GM23338 (cell line): ENCODE measurements at regions not wholly inside any gene's neighbourhood (a gene's known extent, or its start where the extent isn't known, plus 50 kb on each side); places are given as distances from the start of the nearest gene placed in this dataset.

Experiments
- ATAC-seq: fragments of 200-7000 bp; cut with Tn5 transposase; 3 replicates; pipeline ENCODE4 v1.9.1; 2020
- DNase-seq: peaks from one replicate; pipeline ENCODE4 v3.0.0-alpha.2; 2015; ENCODE audit warnings: low spot score
- H2AFZ ChIP-seq: fragments of 200-600 bp; sonication (generic); 2 replicates; pipeline ENCODE4 v1.8.0; 2016; ENCODE audit warnings: antibody characterized with exemption, mild to moderate bottlenecking, moderate library complexity
- H3F3A ChIP-seq: fragments of 200-600 bp; sonication (generic); replicated peaks from 2 replicates; pipeline ENCODE4 v1.8.0; 2017; ENCODE audit warnings: antibody characterized with exemption, mixed run types, low read depth
- H3K27ac ChIP-seq: fragments of 200-600 bp; sonication (generic); 2 replicates; pipeline ENCODE4 v1.6.1; 2016; ENCODE audit warnings: low read depth
- H3K27me3 ChIP-seq: fragments of 200-600 bp; sonication (generic); 2 replicates; pipeline ENCODE4 v1.8.0; 2016; ENCODE audit warnings: mild to moderate bottlenecking, mixed run types, moderate library complexity; ENCODE audit not compliant: insufficient read depth
- H3K36me3 ChIP-seq: fragments of 200-600 bp; sonication (generic); 2 replicates; pipeline ENCODE4 v1.8.0; 2016; ENCODE audit warnings: mild to moderate bottlenecking; ENCODE audit not compliant: insufficient read depth
- H3K4me1 ChIP-seq: fragments of 200-600 bp; sonication (generic); 2 replicates; pipeline ENCODE4 v1.8.0; 2016; ENCODE audit warnings: mild to moderate bottlenecking, moderate library complexity; ENCODE audit not compliant: insufficient read depth
- H3K4me2 ChIP-seq: fragments of 200-600 bp; sonication (generic); 2 replicates; pipeline ENCODE4 v1.7.1; 2017; ENCODE audit warnings: mixed run types
- H3K4me3 ChIP-seq: fragments of 200-600 bp; sonication (generic); 2 replicates; pipeline ENCODE4 v1.6.1; 2016; ENCODE audit warnings: mixed run types
- H3K79me2 ChIP-seq: fragments of 200-600 bp; sonication (generic); replicated peaks from 2 replicates; pipeline ENCODE4 v1.8.0; 2017; ENCODE audit warnings: mild to moderate bottlenecking; ENCODE audit not compliant: insufficient read depth
- H3K9me2 ChIP-seq: fragments of 200-600 bp; sonication (generic); 2 replicates; pipeline ENCODE4 v1.8.0; 2017; ENCODE audit not compliant: insufficient read depth
- H4K20me1 ChIP-seq: fragments of 200-600 bp; sonication (generic); replicated peaks from 2 replicates; pipeline ENCODE4 v1.8.0; 2017; ENCODE audit warnings: mild to moderate bottlenecking; ENCODE audit not compliant: insufficient read depth
- H3K27ac Mint-ChIP-seq: 2 replicates; pipeline ENCODE4 v1.8.0; 2020; ENCODE audit warnings: inconsistent platforms, mild to moderate bottlenecking, moderate library complexity, mixed read lengths
- H3K27me3 Mint-ChIP-seq: 3 replicates; pipeline ENCODE4 v1.8.0; 2022; ENCODE audit warnings: low read depth, mild to moderate bottlenecking, moderate library complexity, mixed read lengths, inconsistent platforms; ENCODE audit not compliant: insufficient read depth, poor library complexity
- H3K36me3 Mint-ChIP-seq: 3 replicates; pipeline ENCODE4 v1.8.0; 2021; ENCODE audit warnings: low read depth, mild to moderate bottlenecking, inconsistent platforms, moderate library complexity, mixed read lengths
- H3K4me1 Mint-ChIP-seq: 3 replicates; pipeline ENCODE4 v1.8.0; 2020; ENCODE audit warnings: mild to moderate bottlenecking, inconsistent platforms, mixed read lengths
- H3K4me3 Mint-ChIP-seq: 3 replicates; pipeline ENCODE4 v1.8.0; 2021; ENCODE audit warnings: moderate library complexity, mild to moderate bottlenecking, inconsistent platforms, mixed read lengths
- H3K9me3 Mint-ChIP-seq: 3 replicates; pipeline ENCODE4 v1.8.0; 2020; ENCODE audit warnings: moderate library complexity, mild to moderate bottlenecking, inconsistent platforms, mixed read lengths
- CREB1 ChIP-seq: fragments of 250-450 bp; sonication (Bioruptor Pico); IDR thresholded peaks from 2 replicates; pipeline ENCODE4 v1.5.0; 2020; ENCODE audit warnings: low read depth, mild to moderate bottlenecking, moderate library complexity
- EZH2 ChIP-seq: fragments of 200-600 bp; sonication (generic); IDR thresholded peaks from one replicate; pipeline ENCODE4 v1.8.0; 2017; ENCODE audit warnings: antibody characterized with exemption, mild to moderate bottlenecking, low read depth; ENCODE audit not compliant: unreplicated experiment
- JUNB ChIP-seq: IDR thresholded peaks from one replicate; pipeline ENCODE4 v1.6.1; 2016; ENCODE audit warnings: antibody characterized with exemption; ENCODE audit not compliant: unreplicated experiment
- NANOG ChIP-seq: IDR thresholded peaks from 2 replicates; pipeline ENCODE4 v1.6.1; 2016; ENCODE audit warnings: antibody characterized with exemption, borderline replicate concordance
- POLR2AphosphoS5 ChIP-seq: IDR thresholded peaks from 2 replicates; pipeline ENCODE4 v1.6.1; 2016; ENCODE audit warnings: antibody characterized with exemption, low read depth
- REST ChIP-seq: IDR thresholded peaks from one replicate; pipeline ENCODE4 v1.6.1; 2018; ENCODE audit warnings: antibody characterized with exemption; ENCODE audit not compliant: unreplicated experiment
- STAT1 ChIP-seq: IDR thresholded peaks from one replicate; pipeline ENCODE4 v1.6.1; 2016; ENCODE audit warnings: antibody characterized with exemption; ENCODE audit not compliant: unreplicated experiment
- ZNF114 ChIP-seq: fragments of 250-450 bp; sonication (Bioruptor Pico); IDR thresholded peaks from 2 replicates; pipeline ENCODE4 v1.5.0; 2020; ENCODE audit warnings: mild to moderate bottlenecking, moderate library complexity
- TF ChIP-seq, protein P1 (sequence below): IDR thresholded peaks from 2 replicates; pipeline ENCODE4 v1.6.1; 2016; ENCODE audit warnings: antibody characterized with exemption

DNA sequence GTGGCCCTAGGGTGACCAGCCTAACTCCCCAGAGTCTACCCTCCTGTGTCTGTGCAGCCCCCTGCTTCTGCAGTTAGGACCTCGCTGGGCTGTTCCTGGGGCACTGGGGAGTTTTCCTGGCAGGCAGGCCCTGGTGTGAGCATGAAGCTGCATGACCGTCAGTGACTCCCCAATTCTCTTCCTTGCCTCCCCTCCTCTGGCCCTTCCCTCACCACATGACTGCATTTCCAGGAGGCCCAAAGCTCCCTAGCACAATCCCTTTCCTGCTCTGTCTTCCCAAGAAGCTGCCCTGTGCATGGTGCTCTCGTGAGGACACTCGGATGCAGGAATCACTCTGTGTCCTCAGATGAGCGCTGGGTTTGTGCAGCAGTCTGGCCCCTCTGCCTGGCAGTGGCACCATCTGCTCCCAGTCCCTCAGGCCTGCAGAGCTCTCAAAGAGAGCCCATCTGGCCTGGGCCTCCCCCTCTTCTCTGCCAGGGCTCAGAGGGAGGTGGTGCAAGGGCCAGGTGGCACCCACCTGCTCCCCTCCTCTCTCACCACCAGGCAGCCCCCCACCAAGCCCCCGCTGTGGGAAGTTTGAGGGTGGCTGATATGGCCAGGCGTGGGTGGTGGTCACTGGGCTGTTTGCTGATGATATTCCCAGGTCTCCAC is 125.6 kb upstream of the HS6ST1 start (continued):
- TF ChIP-seq CREB1 (CRISPR knock-in tag) (no peak), NANOG (no peak), REST (no peak), STAT1 (no peak), EZH2 (no peak), ZNF114 (CRISPR knock-in tag) (no peak)

- Histone ChIP-seq H2AFZ (no peak overlapping the region), H3K9me2 (no peaks in the 10 kb centered on the region), H3K4me1 (peaks cover 21% of the 10 kb centered on the region), H3K79me2 (no peaks in the 10 kb centered on the region), H3K4me3 (no peak overlapping the region), H3F3A (no peaks in the 10 kb centered on the region), H4K20me1 (no peaks in the 10 kb centered on the region), H3K36me3 (no peaks in the 10 kb centered on the region), H3K27me3 (no peaks in the 10 kb centered on the region), H3K4me2 (no peak overlapping the region), H3K27ac (no peak overlapping the region)
- TF ChIP-seq JUNB = no peak
- no peak for TF ChIP-seq POLR2AphosphoS5
- TF ChIP-seq REST = no peak
- TF ChIP-seq STAT1 = no peak
- TF ChIP-seq, protein P1, sequence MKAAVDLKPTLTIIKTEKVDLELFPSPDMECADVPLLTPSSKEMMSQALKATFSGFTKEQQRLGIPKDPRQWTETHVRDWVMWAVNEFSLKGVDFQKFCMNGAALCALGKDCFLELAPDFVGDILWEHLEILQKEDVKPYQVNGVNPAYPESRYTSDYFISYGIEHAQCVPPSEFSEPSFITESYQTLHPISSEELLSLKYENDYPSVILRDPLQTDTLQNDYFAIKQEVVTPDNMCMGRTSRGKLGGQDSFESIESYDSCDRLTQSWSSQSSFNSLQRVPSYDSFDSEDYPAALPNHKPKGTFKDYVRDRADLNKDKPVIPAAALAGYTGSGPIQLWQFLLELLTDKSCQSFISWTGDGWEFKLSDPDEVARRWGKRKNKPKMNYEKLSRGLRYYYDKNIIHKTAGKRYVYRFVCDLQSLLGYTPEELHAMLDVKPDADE = no peak
- ATAC-seq = no peak
- Mint-ChIP-seq H3K27me3 (peaks cover 17% of the 10 kb centered on the region), H3K4me3 (no peak overlapping the region), H3K27ac (no peak overlapping the region; the same call in 1 of the 2 replicates), H3K36me3 (no peaks in the 10 kb centered on the region), H3K9me3 (no peaks in the 10 kb centered on the region), H3K4me1 (peaks cover 23% of the 10 kb centered on the region)
- DNase-seq = no peak
Observed at GRCh38 chr2:128444816-128445522, 126.3 kb upstream of the HS6ST1 start.
